NCI-H345 treated with DMSO at 0.1 percent for 48 hours (cell line): ENCODE measurements at regions not wholly inside any gene's neighbourhood (a gene's known extent, or its start where the extent isn't known, plus 50 kb on each side); places are given as distances from the start of the nearest gene placed in this dataset.
"Not testable (repeated sequence)": the region's sequence is repeated elsewhere in the genome, so short reads cannot be mapped to it uniquely, and the experiment has no call there.

Experiments
- DNase-seq: peaks from one replicate; lab custom pipeline; 2025; ENCODE audit not compliant: unreplicated experiment; lab: John Stamatoyannopoulos, UW

- no peak for DNase-seq
Measured at GRCh38 chr21:36246080-36246631, 73.8 kb upstream of the MORC3 start.

DNA sequence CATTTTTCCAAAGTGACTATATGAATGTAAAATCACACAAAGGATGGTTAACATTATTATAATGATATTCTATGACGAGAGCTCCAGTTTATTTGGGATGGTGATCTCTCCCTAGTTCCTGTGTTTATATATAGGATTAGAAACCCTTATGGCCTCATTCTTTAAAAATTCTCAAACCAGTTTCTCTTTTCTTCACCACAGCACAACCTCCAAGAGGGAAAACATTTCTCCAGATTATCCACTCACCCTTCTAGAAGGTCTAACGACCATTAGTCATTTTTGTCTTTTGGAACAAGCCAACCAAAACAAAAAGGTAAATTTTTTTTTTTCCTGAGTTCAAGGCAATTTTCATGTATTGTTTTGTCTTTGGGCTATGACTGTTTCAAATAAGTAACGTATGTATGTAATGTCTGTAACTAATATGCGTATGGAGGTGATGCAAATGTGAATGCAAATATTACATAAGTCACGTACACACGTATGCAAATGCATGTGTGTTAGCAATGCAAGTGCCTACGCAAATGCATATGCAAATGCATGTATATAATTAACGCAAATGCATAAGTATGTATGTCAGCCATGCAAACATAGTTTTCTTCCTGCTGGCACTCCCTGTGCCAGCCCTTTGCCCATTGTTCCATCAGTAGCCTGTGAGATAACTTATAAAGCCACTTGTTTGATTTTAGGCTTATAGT, 72.5 kb upstream of the MORC3 start:
- no peak for DNase-seq

- no peak for DNase-seq
Measured at GRCh38 chr21:36249576-36250422, 70.2 kb upstream of the MORC3 start.

GRCh38 chr21:36250423-36251075, 69.4 kb upstream of the MORC3 start:
- DNase-seq = no peak

- no peak for DNase-seq
Measured at GRCh38 chr21:36254106-36254941, 65.7 kb upstream of the MORC3 start.

DNA sequence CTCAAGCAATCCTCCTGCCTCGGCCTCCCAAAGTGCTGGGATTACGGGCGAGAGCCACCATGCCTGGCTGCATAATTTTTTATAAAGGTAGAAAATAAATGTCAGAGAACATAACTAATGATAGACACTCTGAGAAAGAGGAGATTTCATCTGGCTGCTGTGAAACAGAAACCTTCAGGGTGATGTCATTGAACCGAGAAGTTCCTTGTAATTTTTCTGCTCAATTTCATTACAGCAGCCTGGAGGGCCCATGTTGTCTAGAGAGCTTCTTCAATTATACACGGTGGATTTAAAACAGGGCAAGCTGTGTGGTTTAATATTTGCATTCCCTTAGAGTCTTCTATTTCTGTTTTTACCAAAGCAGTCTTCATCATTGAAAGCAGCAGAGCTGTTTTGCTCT, 64.3 kb upstream of the MORC3 start:
- DNase-seq = no peak

DNA sequence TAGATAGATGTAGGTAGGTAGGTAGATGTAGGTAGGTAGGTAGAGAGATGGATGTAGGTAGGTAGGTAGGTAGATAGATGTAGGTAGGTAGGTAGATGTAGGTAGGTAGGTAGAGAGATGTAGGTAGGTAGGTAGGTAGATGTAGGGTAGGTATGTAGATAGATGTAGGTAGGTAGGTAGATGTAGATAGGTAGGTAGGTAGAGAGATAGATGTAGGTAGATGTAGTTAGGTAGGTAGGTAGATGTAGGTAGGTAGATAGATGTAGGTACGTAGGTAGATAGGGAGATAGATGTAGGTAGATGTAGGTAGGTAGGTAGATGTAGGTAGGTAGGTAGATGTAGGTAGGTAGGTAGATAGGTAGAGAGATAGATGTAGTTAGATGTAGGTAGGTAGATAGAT, 62.3 kb upstream of the MORC3 start:
- DNase-seq = no peak

GRCh38 chr21:36260030-36260787, 59.8 kb upstream of the MORC3 start:
- DNase-seq = no peak

GRCh38 chr21:36260802-36261201, 59.2 kb upstream of the MORC3 start:
- DNase-seq = no peak

GRCh38 chr21:36261459-36261858, 58.5 kb upstream of the MORC3 start:
- no peak for DNase-seq

DNA sequence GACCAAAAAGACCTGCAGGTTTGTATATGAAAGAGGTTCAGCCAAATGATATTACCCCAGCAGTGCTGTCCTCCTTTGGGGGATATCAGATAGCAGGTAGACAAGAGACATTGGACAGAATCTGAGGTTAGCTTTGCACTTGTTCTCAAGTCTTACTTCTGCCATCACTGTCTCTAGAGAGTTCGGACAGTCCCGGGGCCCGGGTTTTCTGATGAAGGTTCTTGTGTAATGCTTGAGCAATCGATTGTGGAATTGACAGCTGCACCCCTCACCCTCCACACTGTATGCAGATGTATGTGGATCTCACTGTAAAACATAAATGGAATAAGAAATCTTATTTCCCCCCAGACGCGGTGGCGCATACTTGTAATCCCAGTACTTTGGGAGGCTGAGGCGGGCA, 56.2 kb upstream of the MORC3 start:
- DNase-seq = no peak

DNA sequence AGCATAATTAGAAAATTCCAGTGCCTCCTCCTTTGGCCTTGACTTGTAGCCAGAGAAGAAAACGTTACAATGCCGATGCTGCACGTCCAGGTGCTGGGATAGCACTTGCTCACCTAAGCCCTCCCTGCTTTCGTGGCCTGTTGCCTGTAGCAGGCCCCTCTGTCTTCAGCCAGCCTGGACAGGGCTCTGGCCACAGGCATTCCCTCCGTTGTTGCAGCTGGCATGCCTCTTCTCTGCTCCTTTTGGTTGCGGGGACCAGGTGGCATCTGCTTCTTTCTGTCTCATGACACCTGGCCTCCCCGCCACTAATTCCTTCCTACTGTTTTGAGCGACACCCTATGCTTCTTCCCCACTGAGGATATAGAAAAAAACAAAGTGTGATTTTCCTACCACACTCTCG, 54.6 kb upstream of the MORC3 start:
- DNase-seq = no peak

DNA sequence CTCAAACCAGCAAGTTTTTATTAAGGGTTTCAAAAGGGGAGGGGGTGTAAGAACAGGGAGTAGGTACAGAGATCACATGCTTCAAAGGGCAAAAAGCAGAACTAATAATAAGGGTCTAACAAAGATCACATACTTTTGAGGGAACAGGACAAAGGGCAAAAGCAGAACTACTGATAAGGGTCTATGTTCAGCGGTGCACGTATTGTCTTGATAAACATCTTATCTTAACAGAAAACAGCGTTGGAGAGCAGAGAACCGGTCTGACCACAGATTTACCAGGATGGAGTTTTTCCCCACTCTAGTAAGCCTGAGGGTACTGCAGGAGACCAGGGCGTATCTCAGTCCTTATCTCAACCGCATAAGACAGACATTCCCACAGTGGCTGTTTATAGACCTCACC, 52.2 kb upstream of the MORC3 start:
- not testable (repeated sequence) for DNase-seq

GRCh38 chr21:36268264-36268663, 51.7 kb upstream of the MORC3 start:
- not testable (repeated sequence) for DNase-seq
